HL-60 (cell line): ENCODE measurements at regions not wholly inside any gene's neighbourhood (a gene's known extent, or its start where the extent isn't known, plus 50 kb on each side); places are given as distances from the start of the nearest gene placed in this dataset.

Experiments
- DNase-seq, 2 experiments: peaks; one replicate each; pipeline ENCODE4 v3.0.0-alpha.2; 2010 to 2020; ENCODE audit warnings: low read depth in 1 of 2, low spot score in 1 of 2
- H3K27ac ChIP-seq: fragments of 250-450 bp; sonication (Bioruptor Pico); replicated peaks from 2 replicates; pipeline ENCODE4 v1.5.1; 2020; ENCODE audit warnings: mild to moderate bottlenecking, moderate library complexity
- H3K27me3 ChIP-seq: fragments of 250-450 bp; sonication (Bioruptor Pico); 2 replicates; pipeline ENCODE4 v1.5.1; 2021; ENCODE audit warnings: mild to moderate bottlenecking, moderate library complexity; ENCODE audit not compliant: insufficient read depth, poor library complexity, severe bottlenecking
- H3K4me3 ChIP-seq: replicated peaks from 2 replicates; pipeline ENCODE4 v1.5.1; 2011; ENCODE audit warnings: mild to moderate bottlenecking, control low read depth, low read length; ENCODE audit not compliant: insufficient read depth
- GABPA ChIP-seq: IDR thresholded peaks from 2 replicates; pipeline ENCODE4 v1.6.1; 2012; ENCODE audit warnings: low read depth
- POLR2AphosphoS5 ChIP-seq: IDR thresholded peaks from 2 replicates; pipeline ENCODE4 v1.6.1; 2012; ENCODE audit warnings: low read depth
- SPI1 ChIP-seq: IDR thresholded peaks from 2 replicates; pipeline ENCODE4 v1.6.1; 2012; ENCODE audit warnings: low read depth, mild to moderate bottlenecking, borderline replicate concordance
- TF ChIP-seq, protein P1 (sequence below): IDR thresholded peaks from 2 replicates; pipeline ENCODE4 v1.6.1; 2012; ENCODE audit warnings: low read depth; ENCODE audit not compliant: insufficient replicate concordance
- TF ChIP-seq, protein P2 (sequence below): IDR thresholded peaks from one replicate; pipeline ENCODE4 v1.5.1; 2011; ENCODE audit warnings: low read length, control low read depth, inconsistent platforms; ENCODE audit not compliant: insufficient read depth

DNA sequence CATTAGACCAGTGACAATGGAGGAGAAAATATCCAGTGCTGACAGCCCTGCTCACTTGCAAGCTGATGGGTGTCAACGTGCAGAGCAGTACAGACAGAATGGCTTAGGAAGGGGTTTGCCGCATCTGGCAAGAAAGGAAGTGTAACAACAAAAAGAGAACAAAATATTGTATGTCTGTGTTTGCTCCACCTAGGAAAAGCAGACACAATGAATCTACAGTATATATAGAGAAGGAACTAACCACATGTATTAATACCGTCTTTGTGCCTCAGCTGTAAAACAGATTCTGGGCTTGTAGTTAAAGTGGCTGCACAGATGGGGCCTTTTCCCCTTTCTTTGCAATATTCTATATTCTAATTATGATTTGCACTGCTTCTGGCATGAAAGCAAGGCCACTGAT lies 281.1 kb upstream of the MEOX2 start:
- H3K27ac ChIP-seq, result no peak overlapping the region
- no peaks in the 10 kb centered on the region for H3K27me3 ChIP-seq
- H3K4me3 ChIP-seq, result no peak overlapping the region
- TF ChIP-seq, protein P1, sequence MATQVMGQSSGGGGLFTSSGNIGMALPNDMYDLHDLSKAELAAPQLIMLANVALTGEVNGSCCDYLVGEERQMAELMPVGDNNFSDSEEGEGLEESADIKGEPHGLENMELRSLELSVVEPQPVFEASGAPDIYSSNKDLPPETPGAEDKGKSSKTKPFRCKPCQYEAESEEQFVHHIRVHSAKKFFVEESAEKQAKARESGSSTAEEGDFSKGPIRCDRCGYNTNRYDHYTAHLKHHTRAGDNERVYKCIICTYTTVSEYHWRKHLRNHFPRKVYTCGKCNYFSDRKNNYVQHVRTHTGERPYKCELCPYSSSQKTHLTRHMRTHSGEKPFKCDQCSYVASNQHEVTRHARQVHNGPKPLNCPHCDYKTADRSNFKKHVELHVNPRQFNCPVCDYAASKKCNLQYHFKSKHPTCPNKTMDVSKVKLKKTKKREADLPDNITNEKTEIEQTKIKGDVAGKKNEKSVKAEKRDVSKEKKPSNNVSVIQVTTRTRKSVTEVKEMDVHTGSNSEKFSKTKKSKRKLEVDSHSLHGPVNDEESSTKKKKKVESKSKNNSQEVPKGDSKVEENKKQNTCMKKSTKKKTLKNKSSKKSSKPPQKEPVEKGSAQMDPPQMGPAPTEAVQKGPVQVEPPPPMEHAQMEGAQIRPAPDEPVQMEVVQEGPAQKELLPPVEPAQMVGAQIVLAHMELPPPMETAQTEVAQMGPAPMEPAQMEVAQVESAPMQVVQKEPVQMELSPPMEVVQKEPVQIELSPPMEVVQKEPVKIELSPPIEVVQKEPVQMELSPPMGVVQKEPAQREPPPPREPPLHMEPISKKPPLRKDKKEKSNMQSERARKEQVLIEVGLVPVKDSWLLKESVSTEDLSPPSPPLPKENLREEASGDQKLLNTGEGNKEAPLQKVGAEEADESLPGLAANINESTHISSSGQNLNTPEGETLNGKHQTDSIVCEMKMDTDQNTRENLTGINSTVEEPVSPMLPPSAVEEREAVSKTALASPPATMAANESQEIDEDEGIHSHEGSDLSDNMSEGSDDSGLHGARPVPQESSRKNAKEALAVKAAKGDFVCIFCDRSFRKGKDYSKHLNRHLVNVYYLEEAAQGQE, result no peak
- TF ChIP-seq GABPA, result no peak
- TF ChIP-seq SPI1, result no peak
- TF ChIP-seq, protein P2, sequence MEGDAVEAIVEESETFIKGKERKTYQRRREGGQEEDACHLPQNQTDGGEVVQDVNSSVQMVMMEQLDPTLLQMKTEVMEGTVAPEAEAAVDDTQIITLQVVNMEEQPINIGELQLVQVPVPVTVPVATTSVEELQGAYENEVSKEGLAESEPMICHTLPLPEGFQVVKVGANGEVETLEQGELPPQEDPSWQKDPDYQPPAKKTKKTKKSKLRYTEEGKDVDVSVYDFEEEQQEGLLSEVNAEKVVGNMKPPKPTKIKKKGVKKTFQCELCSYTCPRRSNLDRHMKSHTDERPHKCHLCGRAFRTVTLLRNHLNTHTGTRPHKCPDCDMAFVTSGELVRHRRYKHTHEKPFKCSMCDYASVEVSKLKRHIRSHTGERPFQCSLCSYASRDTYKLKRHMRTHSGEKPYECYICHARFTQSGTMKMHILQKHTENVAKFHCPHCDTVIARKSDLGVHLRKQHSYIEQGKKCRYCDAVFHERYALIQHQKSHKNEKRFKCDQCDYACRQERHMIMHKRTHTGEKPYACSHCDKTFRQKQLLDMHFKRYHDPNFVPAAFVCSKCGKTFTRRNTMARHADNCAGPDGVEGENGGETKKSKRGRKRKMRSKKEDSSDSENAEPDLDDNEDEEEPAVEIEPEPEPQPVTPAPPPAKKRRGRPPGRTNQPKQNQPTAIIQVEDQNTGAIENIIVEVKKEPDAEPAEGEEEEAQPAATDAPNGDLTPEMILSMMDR, result no peak
- no peak for TF ChIP-seq POLR2AphosphoS5
- no peak for DNase-seq

DNA sequence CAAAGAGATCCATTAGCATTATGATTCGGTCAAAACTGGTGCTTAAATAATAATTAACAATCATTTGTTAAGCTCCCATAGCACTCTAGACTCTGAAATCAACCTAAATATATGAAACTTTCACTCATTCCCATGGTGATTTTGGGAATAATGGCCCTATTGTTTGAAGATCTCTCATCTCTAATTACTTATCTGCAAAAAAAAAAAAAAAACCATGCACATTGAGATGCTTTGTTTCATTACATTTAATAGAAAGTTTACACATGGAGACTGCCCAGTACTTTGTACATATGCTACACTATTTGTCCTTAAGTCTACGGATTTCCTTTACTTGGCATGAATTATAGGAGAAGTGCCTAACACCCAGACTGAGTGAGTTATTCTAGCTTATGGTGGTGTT lies 280.6 kb upstream of the MEOX2 start:
- H3K27me3 ChIP-seq, result no peaks in the 10 kb centered on the region

DNA sequence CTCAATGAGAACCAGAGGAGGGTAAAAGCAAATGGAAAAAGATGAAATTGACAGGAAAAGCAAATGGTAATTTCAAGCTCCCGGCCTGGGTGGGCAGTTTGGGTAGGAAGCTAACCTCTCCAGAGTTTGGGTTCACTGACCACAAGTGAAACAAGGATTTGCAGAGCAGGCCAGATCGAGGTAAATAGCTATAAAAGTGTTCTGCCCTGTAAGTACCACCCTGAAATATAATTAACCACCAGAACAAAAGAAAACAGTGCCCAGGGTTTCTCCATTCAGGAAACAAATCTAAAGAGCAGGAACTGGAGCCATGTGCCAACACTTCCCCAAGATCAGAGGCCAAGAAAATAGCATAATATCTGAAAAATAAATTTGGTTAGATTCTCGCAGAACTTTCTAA lies 276.7 kb upstream of the MEOX2 start:
- no peak overlapping the region for H3K4me3 ChIP-seq
- H3K27me3 ChIP-seq, result no peaks in the 10 kb centered on the region
- no peak overlapping the region for H3K27ac ChIP-seq
- no peak for DNase-seq
- TF ChIP-seq POLR2AphosphoS5 (no peak), SPI1 (no peak), GABPA (no peak)
- TF ChIP-seq, protein P2, result no peak
- TF ChIP-seq, protein P1, result no peak

More for the DNA sequence above, 280.6 kb upstream of the MEOX2 start:
- Histone ChIP-seq H3K4me3 (no peak overlapping the region), H3K27ac (no peak overlapping the region)
- DNase-seq, result no peak
- TF ChIP-seq GABPA (no peak), SPI1 (no peak), POLR2AphosphoS5 (no peak)
- TF ChIP-seq, protein P1, result no peak
- TF ChIP-seq, protein P2, result no peak
